ENCODE measurements at regions not wholly inside any gene's neighbourhood (a gene's known extent, or its start where the extent isn't known, plus 50 kb on each side); places are given as distances from the start of the nearest gene placed in this dataset.

- Mint-ChIP-seq H3K9me3 (ENCODE audit: unreplicated experiment) (no peaks in the 10 kb centered on the region), H3K36me3 (ENCODE audit: unreplicated experiment) (no peaks in the 10 kb centered on the region), H3K4me1 (ENCODE audit: low read depth, unreplicated experiment) (no peaks in the 10 kb centered on the region), H3K27me3 (ENCODE audit: unreplicated experiment) (no peaks in the 10 kb centered on the region), H3K27ac (ENCODE audit: unreplicated experiment) (no peak overlapping the region), H3K4me3 (ENCODE audit: unreplicated experiment) (no peak overlapping the region)
- no peak for TF ChIP-seq CTCF (IDR thresholded peaks at IDR 0.05; ENCODE audit: partially characterized antibody, unreplicated experiment)
- DNase-seq = no peak
Observed at GRCh38 chr6:50961611-50962010, 142.9 kb downstream of the TFAP2B start.

- no peak for DNase-seq
- no peak for TF ChIP-seq CTCF (IDR thresholded peaks at IDR 0.05; ENCODE audit: partially characterized antibody, unreplicated experiment)
- H3K27ac Mint-ChIP-seq (ENCODE audit: unreplicated experiment) = no peak overlapping the region
- H3K4me1 Mint-ChIP-seq (ENCODE audit: low read depth, unreplicated experiment) = no peaks in the 10 kb centered on the region
- no peaks in the 10 kb centered on the region for H3K36me3 Mint-ChIP-seq (ENCODE audit: unreplicated experiment)
- H3K27me3 Mint-ChIP-seq (ENCODE audit: unreplicated experiment) = no peaks in the 10 kb centered on the region
- no peaks in the 10 kb centered on the region for H3K9me3 Mint-ChIP-seq (ENCODE audit: unreplicated experiment)
- H3K4me3 Mint-ChIP-seq (ENCODE audit: unreplicated experiment) = no peak overlapping the region
Observed at GRCh38 chr6:50962213-50962759, 143.6 kb downstream of the TFAP2B start.

GRCh38 chr6:50963952-50964351 is 145.3 kb downstream of the TFAP2B start:
- H3K9me3 Mint-ChIP-seq (ENCODE audit: unreplicated experiment) = peaks cover 2% of the 10 kb centered on the region
- H3K36me3 Mint-ChIP-seq (ENCODE audit: unreplicated experiment) = no peaks in the 10 kb centered on the region
- H3K27me3 Mint-ChIP-seq (ENCODE audit: unreplicated experiment) = no peaks in the 10 kb centered on the region
- H3K4me3 Mint-ChIP-seq (ENCODE audit: unreplicated experiment) = no peak overlapping the region
- DNase-seq = no peak
- no peaks in the 10 kb centered on the region for H3K4me1 Mint-ChIP-seq (ENCODE audit: low read depth, unreplicated experiment)
- no peak overlapping the region for H3K27ac Mint-ChIP-seq (ENCODE audit: unreplicated experiment)
- no peak for TF ChIP-seq CTCF (IDR thresholded peaks at IDR 0.05; ENCODE audit: partially characterized antibody, unreplicated experiment)

GRCh38 chr6:50965495-50965894 is 146.8 kb downstream of the TFAP2B start:
- Mint-ChIP-seq H3K9me3 (ENCODE audit: unreplicated experiment) (peaks cover 2% of the 10 kb centered on the region), H3K4me3 (ENCODE audit: unreplicated experiment) (no peak overlapping the region), H3K36me3 (ENCODE audit: unreplicated experiment) (no peaks in the 10 kb centered on the region), H3K27me3 (ENCODE audit: unreplicated experiment) (no peaks in the 10 kb centered on the region), H3K4me1 (ENCODE audit: low read depth, unreplicated experiment) (no peaks in the 10 kb centered on the region), H3K27ac (ENCODE audit: unreplicated experiment) (no peak overlapping the region)
- no peak for TF ChIP-seq CTCF (IDR thresholded peaks at IDR 0.05; ENCODE audit: partially characterized antibody, unreplicated experiment)
- no peak for DNase-seq

GRCh38 chr6:50966532-50966931 is 147.9 kb downstream of the TFAP2B start:
- TF ChIP-seq CTCF (IDR thresholded peaks at IDR 0.05; ENCODE audit: partially characterized antibody, unreplicated experiment) = no peak
- H3K27ac Mint-ChIP-seq (ENCODE audit: unreplicated experiment) = no peak overlapping the region
- no peak overlapping the region for H3K4me3 Mint-ChIP-seq (ENCODE audit: unreplicated experiment)
- no peaks in the 10 kb centered on the region for H3K27me3 Mint-ChIP-seq (ENCODE audit: unreplicated experiment)
- no peak for DNase-seq
- no peaks in the 10 kb centered on the region for H3K4me1 Mint-ChIP-seq (ENCODE audit: low read depth, unreplicated experiment)
- peaks cover 2% of the 10 kb centered on the region for H3K9me3 Mint-ChIP-seq (ENCODE audit: unreplicated experiment)
- H3K36me3 Mint-ChIP-seq (ENCODE audit: unreplicated experiment) = no peaks in the 10 kb centered on the region

Measured in glutamatergic neuron (in vitro differentiated cells).